ENCODE measurements at regions not wholly inside any gene's neighbourhood (a gene's known extent, or its start where the extent isn't known, plus 50 kb on each side); places are given as distances from the start of the nearest gene placed in this dataset.

DNA sequence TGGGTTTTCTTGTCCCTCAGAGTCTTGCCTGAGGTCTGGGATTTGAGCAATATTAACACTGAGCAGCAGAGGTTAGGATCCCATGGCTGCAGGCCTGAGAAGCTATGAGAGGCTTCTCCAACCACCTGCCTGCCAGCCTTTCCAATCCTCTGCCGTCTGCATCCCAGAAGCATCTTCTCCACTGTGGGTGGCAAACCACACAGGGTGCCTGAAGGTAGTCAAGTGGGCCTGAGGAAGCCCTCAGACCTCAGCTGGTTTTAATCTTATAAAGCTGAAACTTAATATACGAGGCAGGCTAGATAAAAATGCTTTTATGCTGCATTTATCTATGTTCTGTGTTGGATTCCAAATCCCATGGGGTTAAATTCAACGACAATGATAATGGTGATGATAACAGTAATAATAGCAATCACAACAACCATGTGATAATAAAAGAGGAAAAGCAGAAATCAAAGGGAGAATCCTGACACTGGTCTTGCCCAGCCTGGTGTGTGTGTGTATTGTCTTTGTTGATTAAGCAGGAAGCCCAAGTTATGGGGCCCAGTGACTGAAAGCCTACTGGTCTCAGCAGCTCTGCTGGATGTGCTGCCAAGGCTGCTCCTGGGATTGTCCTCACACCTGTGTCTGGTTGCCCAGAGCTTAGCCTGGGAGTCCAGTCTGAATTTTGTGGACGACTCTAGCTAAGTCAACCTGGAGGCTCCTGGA lies 59.7 kb upstream of the LDAH start:
- TF ChIP-seq, protein P1, sequence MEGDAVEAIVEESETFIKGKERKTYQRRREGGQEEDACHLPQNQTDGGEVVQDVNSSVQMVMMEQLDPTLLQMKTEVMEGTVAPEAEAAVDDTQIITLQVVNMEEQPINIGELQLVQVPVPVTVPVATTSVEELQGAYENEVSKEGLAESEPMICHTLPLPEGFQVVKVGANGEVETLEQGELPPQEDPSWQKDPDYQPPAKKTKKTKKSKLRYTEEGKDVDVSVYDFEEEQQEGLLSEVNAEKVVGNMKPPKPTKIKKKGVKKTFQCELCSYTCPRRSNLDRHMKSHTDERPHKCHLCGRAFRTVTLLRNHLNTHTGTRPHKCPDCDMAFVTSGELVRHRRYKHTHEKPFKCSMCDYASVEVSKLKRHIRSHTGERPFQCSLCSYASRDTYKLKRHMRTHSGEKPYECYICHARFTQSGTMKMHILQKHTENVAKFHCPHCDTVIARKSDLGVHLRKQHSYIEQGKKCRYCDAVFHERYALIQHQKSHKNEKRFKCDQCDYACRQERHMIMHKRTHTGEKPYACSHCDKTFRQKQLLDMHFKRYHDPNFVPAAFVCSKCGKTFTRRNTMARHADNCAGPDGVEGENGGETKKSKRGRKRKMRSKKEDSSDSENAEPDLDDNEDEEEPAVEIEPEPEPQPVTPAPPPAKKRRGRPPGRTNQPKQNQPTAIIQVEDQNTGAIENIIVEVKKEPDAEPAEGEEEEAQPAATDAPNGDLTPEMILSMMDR (IDR thresholded peaks at IDR 0.05; ENCODE audit: low read depth, low read length, missing control alignments) = no peak
- Histone ChIP-seq H3K27me3 (replicated peaks) (no peaks in the 10 kb centered on the region), H3K36me3 (replicated peaks) (no peaks in the 10 kb centered on the region), H3K4me3 (ENCODE audit: low read depth, low read length) (no peak overlapping the region), H3K27ac (no peak overlapping the region)
- in situ Hi-C loops (cut with HindIII; ENCODE audit: low pct_ligation_motif_present, low sequenced_read_pairs) = no loop called here
- no peak for DNase-seq

DNA sequence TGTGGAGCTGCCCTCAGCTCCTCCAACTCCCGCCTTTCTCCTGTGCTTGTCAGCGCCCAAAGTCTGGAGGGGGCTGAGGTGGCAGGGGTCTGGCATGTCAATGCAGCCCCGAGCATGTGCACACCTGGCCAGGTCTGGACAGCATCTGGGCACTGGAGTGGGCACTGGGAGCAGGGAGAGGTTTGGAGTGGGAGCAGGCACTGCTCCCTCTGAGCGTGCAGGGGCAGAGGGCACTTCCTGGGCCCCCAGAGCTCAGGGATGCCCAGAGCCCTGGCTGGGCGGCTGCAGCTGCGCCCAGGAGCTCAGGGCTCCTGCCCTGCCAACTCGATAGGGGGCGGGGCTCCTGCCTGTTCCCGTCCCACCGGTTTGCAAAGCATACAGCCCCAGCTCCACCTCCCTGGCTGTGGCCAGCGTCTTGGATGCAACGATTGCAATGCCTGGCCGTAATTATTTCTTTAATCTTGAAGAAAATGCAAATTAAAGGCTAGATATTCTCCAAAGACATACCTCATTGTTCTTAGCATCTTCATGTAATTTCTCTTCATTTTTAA lies 57.4 kb upstream of the LDAH start:
- Histone ChIP-seq H3K27me3 (replicated peaks) (no peaks in the 10 kb centered on the region), H3K4me3 (ENCODE audit: low read depth, low read length) (no peak overlapping the region), H3K27ac (no peak overlapping the region), H3K36me3 (replicated peaks) (no peaks in the 10 kb centered on the region)
- TF ChIP-seq, protein P1 (IDR thresholded peaks at IDR 0.05; ENCODE audit: low read depth, low read length, missing control alignments) = no peak
- DNase-seq = no peak
- in situ Hi-C loops (cut with HindIII; ENCODE audit: low pct_ligation_motif_present, low sequenced_read_pairs) = no loop called here

DNA sequence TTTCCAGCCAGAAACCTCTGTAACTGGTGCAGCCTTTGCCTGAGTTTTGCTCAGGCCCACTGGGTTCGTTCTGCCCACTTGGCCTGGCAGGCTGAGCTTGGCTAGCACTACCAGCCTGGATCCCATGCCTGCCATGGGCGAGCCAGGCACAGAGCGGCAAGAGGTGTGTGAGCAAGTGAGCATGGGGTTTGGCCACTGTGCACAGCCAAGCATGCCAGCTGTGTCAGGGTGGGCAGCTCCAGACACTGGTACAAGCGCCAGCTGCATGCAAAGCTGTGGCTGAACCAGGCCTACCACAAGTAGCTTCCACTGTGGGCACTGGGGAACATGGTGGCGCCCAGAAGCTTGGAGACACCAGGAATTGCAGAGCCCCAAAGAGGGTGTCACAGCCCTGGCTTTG lies 56.3 kb upstream of the LDAH start:
- H3K27ac ChIP-seq = no peak overlapping the region
- no peaks in the 10 kb centered on the region for H3K36me3 ChIP-seq (replicated peaks)
- in situ Hi-C loops (cut with HindIII; ENCODE audit: low pct_ligation_motif_present, low sequenced_read_pairs) = no loop called here
- DNase-seq = no peak
- TF ChIP-seq, protein P1 (IDR thresholded peaks at IDR 0.05; ENCODE audit: low read depth, low read length, missing control alignments) = no peak
- no peak overlapping the region for H3K4me3 ChIP-seq (ENCODE audit: low read depth, low read length)
- H3K27me3 ChIP-seq (replicated peaks) = no peaks in the 10 kb centered on the region

DNA sequence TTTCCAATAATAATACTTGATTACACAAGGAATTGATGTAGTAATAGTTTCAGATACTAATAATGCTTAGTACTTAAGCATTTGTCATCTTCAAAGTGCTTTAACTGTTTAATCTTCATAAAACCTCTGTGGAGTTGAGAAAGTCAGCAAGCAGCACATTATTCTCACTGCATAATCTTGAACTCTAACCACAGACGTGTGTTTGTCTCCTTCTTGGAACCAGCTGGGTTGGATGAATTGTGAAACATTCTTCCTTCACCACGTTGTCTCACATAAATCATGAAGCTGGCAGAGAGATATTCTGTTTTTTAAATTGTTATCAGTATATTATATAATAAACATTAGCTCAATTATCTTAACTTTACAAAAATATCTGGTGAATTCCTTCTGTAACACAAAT lies 55.1 kb upstream of the LDAH start:
- no peaks in the 10 kb centered on the region for H3K27me3 ChIP-seq (replicated peaks)
- H3K36me3 ChIP-seq (replicated peaks) = no peaks in the 10 kb centered on the region
- in situ Hi-C loops (cut with HindIII; ENCODE audit: low pct_ligation_motif_present, low sequenced_read_pairs) = no loop called here
- no peak overlapping the region for H3K4me3 ChIP-seq (ENCODE audit: low read depth, low read length)
- no peak for DNase-seq
- H3K27ac ChIP-seq = no peak overlapping the region
- TF ChIP-seq, protein P1 (IDR thresholded peaks at IDR 0.05; ENCODE audit: low read depth, low read length, missing control alignments) = no peak
